Keratinocyte (primary cell): ENCODE measurements at regions not wholly inside any gene's neighbourhood (a gene's known extent, or its start where the extent isn't known, plus 50 kb on each side); places are given as distances from the start of the nearest gene placed in this dataset.

Experiments
- DNase-seq: peaks from one replicate; pipeline ENCODE4 v3.0.0-alpha.2; 2011; ENCODE audit warnings: low read depth, missing footprints, low spot score
- FAIRE-seq: peaks from 2 replicates; lab custom pipeline; 2011; peaks lifted over from hg19 to GRCh38; lab: Jason Lieb, UNC
- H2AFZ ChIP-seq: 2 replicates; pipeline ENCODE4 v1.6.0; 2012; ENCODE audit warnings: low read length, control low read depth, inconsistent platforms; ENCODE audit not compliant: control insufficient read depth
- H3K27ac ChIP-seq: 2 replicates; pipeline ENCODE4 v1.5.1; 2011; ENCODE audit warnings: low read length; ENCODE audit not compliant: control insufficient read depth, insufficient read depth
- H3K27me3 ChIP-seq: 3 replicates; pipeline ENCODE4 v1.6.0; 2011; ENCODE audit warnings: low read length; ENCODE audit not compliant: control insufficient read depth, insufficient read depth; ENCODE audit errors: extremely low read depth
- H3K36me3 ChIP-seq, 2 experiments: 2 replicates in 1 of 2; 3 replicates in 1 of 2; pipeline ENCODE4 v1.5.1; 2011; ENCODE audit warnings: low read length in 2 of 2, mild to moderate bottlenecking in 1 of 2; ENCODE audit not compliant: control insufficient read depth in 2 of 2, insufficient read depth in 2 of 2; ENCODE audit errors: extremely low read depth in 1 of 2
- H3K4me1 ChIP-seq: 3 replicates; pipeline ENCODE4 v1.5.1; 2011; ENCODE audit warnings: low read length; ENCODE audit not compliant: control insufficient read depth, insufficient read depth; ENCODE audit errors: extremely low read depth
- H3K4me2 ChIP-seq: 3 replicates; pipeline ENCODE4 v1.6.0; 2011; ENCODE audit warnings: low read depth, low read length; ENCODE audit not compliant: control insufficient read depth, insufficient read depth; ENCODE audit errors: extremely low read depth
- H3K4me3 ChIP-seq, 3 experiments: fragments of 200-600 bp in 1 of 3; sonication (generic) in 1 of 3; 2 replicates in 2 of 3; 3 replicates in 1 of 3; pipeline ENCODE4 v1.5.1; 2011 to 2016; ENCODE audit warnings: low read length in 3 of 3, mild to moderate bottlenecking in 3 of 3, control low read depth in 2 of 3, inconsistent platforms in 1 of 3, low read depth in 1 of 3, mixed read lengths in 1 of 3, mixed run types in 1 of 3, moderate library complexity in 1 of 3; ENCODE audit not compliant: control insufficient read depth in 2 of 3, insufficient read depth in 2 of 3; ENCODE audit errors: extremely low read depth in 1 of 3
- H3K79me2 ChIP-seq: 2 replicates; pipeline ENCODE4 v1.6.0; 2012; ENCODE audit warnings: low read length; ENCODE audit not compliant: control insufficient read depth, insufficient read depth
- H3K9ac ChIP-seq: 3 replicates; pipeline ENCODE4 v1.6.0; 2011; ENCODE audit warnings: low read length; ENCODE audit not compliant: control insufficient read depth, insufficient read depth; ENCODE audit errors: extremely low read depth
- H3K9me1 ChIP-seq: 3 replicates; pipeline ENCODE4 v1.6.0; 2011; ENCODE audit warnings: low read length; ENCODE audit not compliant: control insufficient read depth, insufficient read depth; ENCODE audit errors: extremely low read depth
- H3K9me3 ChIP-seq: 2 replicates; pipeline ENCODE4 v1.5.1; 2012; ENCODE audit warnings: low read depth, low read length; ENCODE audit not compliant: control insufficient read depth
- H4K20me1 ChIP-seq: 3 replicates; pipeline ENCODE4 v1.6.0; 2011; ENCODE audit warnings: low read length; ENCODE audit not compliant: control insufficient read depth, insufficient read depth; ENCODE audit errors: extremely low read depth
- EZH2 ChIP-seq: IDR thresholded peaks from one replicate; pipeline ENCODE4 v1.6.1; 2012; ENCODE audit warnings: inconsistent platforms, mild to moderate bottlenecking, low read length, moderate library complexity
- dilution Hi-C: fragments of 300-500 bp; cut with MboI; formaldehyde crosslinking; loops from one replicate; pipeline ENCODE4 v1.7.0; 2020; ENCODE audit warnings: low sequenced_read_pairs; ENCODE audit not compliant: extremely low pct_ligation_motif_present
- TF ChIP-seq, protein P1 (sequence below), 3 experiments: IDR thresholded peaks in 1 of 3; conservative IDR thresholded peaks in 1 of 3; optimal IDR thresholded peaks in 1 of 3; 2 replicates in 2 of 3; 3 replicates in 1 of 3; pipeline versions ENCODE3 to v1.5.1; 2011; ENCODE audit warnings: low read length in 3 of 3, mild to moderate bottlenecking in 3 of 3, moderate library complexity in 2 of 3, control low read depth in 1 of 3, inconsistent platforms in 1 of 3; ENCODE audit not compliant: insufficient read depth in 2 of 3; ENCODE audit errors: extremely low read depth in 1 of 3

DNA sequence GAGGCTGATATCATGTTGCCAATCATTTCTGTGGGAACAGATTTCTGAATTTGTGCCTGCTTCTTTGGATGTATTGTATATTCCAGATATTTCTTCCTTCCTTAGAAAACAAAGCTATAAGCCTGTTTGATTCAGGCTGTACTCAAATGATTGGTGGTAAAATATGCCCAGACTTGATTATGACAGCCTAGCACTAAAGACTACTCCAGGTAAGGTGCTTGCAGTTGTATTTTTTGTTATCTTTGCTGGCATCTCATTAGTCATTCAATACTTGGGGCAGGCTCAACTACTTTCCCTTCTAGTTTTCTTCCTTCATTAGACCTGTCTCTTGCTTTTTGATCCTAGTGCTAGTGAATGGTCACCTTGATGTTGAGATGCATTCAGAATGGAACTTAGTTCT lies 90.6 kb downstream of the ZNF518B start:
- dilution Hi-C loops: no loop called here
- Histone ChIP-seq H3K4me1 (peaks cover 21% of the 10 kb centered on the region), H4K20me1 (no peaks in the 10 kb centered on the region), H3K79me2 (no peaks in the 10 kb centered on the region), H3K9me3 (no peaks in the 10 kb centered on the region), H3K36me3 (no peaks in the 10 kb centered on the region), H3K27me3 (no peaks in the 10 kb centered on the region), H2AFZ (peak overlapping the region; percentile 63), H3K9ac (peak overlapping the region; percentile 30), H3K9me1 (no peaks in the 10 kb centered on the region), H3K27ac (peak overlapping the region; percentile 53), H3K4me2 (peak overlapping the region; percentile 74), H3K4me3 (peak overlapping the region in 1 of 3 experiments; percentile 23)
- no peak for DNase-seq
- TF ChIP-seq EZH2: no peak
- peak; percentile 95 for FAIRE-seq

DNA sequence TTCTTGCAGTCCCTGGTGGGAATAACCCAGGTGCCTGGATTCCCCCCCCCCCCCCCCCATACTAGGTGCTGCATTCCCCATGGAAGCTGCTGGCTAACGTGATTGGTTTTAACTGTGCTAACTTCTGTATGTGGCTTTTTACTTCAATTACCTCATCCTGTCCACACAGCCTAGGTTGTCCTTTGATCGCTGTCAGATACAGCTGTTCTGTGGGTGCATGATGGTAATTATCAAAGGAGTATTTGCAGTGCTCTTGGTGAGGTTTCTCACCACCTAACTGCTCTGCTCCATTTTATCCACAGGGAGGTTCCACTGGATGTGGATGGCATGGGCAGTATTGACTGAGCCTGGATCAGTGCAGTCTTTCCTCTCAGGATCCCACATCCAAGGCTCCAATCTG lies 93.0 kb downstream of the ZNF518B start:
- no peak for FAIRE-seq
- dilution Hi-C loops: no loop called here

More for the DNA sequence above, 93.0 kb downstream of the ZNF518B start:
- no peaks in the 10 kb centered on the region for H3K9me1 ChIP-seq
- H3K27me3 ChIP-seq: no peaks in the 10 kb centered on the region
- no peaks in the 10 kb centered on the region for H3K36me3 ChIP-seq
- no peak overlapping the region for H3K4me2 ChIP-seq
- no peak overlapping the region for H3K4me3 ChIP-seq
- H3K9me3 ChIP-seq: no peaks in the 10 kb centered on the region
- DNase-seq: no peak
- peaks cover 16% of the 10 kb centered on the region for H3K4me1 ChIP-seq
- no peaks in the 10 kb centered on the region for H3K79me2 ChIP-seq
- H3K27ac ChIP-seq: no peak overlapping the region
- no peak overlapping the region for H2AFZ ChIP-seq
- no peaks in the 10 kb centered on the region for H4K20me1 ChIP-seq
- H3K9ac ChIP-seq: no peak overlapping the region
- no peak for TF ChIP-seq EZH2
- TF ChIP-seq, protein P1, sequence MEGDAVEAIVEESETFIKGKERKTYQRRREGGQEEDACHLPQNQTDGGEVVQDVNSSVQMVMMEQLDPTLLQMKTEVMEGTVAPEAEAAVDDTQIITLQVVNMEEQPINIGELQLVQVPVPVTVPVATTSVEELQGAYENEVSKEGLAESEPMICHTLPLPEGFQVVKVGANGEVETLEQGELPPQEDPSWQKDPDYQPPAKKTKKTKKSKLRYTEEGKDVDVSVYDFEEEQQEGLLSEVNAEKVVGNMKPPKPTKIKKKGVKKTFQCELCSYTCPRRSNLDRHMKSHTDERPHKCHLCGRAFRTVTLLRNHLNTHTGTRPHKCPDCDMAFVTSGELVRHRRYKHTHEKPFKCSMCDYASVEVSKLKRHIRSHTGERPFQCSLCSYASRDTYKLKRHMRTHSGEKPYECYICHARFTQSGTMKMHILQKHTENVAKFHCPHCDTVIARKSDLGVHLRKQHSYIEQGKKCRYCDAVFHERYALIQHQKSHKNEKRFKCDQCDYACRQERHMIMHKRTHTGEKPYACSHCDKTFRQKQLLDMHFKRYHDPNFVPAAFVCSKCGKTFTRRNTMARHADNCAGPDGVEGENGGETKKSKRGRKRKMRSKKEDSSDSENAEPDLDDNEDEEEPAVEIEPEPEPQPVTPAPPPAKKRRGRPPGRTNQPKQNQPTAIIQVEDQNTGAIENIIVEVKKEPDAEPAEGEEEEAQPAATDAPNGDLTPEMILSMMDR (optimal IDR thresholded peaks at IDR 0.05 in 1 of 3, IDR thresholded peaks at IDR 0.05 in 1 of 3, conservative IDR thresholded peaks at IDR 0.05 in 1 of 3; ENCODE audit: extremely low read depth in 1 of 3, insufficient read depth in 2 of 3, low read length in 3 of 3): no peak
